ENCODE measurements at regions not wholly inside any gene's neighbourhood (a gene's known extent, or its start where the extent isn't known, plus 50 kb on each side); places are given as distances from the start of the nearest gene placed in this dataset.

DNA sequence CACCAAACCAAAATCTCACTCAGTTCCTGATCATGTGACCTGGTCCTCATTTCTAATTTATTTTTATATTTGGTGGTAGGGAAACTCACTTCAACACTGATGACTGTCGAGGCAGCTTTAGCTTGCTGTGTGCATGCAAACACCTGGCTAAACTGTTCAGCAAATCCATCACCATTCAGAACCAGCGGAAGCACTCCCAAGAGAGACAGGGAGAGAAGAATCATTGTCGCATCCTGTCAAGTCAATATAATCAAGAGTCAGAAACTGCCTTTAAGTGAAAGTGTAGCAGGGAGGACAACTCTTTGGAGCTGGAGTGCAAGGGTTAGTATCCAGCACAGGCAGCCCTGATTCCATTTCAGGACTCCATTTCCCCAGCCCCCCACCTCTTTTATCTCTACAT lies 300.7 kb downstream of the XPNPEP1 start:
- TF ChIP-seq POLR2A (IDR thresholded peaks at IDR 0.05) (no peak), EP300 (IDR thresholded peaks at IDR 0.05) (no peak)
- TF ChIP-seq, protein P1, sequence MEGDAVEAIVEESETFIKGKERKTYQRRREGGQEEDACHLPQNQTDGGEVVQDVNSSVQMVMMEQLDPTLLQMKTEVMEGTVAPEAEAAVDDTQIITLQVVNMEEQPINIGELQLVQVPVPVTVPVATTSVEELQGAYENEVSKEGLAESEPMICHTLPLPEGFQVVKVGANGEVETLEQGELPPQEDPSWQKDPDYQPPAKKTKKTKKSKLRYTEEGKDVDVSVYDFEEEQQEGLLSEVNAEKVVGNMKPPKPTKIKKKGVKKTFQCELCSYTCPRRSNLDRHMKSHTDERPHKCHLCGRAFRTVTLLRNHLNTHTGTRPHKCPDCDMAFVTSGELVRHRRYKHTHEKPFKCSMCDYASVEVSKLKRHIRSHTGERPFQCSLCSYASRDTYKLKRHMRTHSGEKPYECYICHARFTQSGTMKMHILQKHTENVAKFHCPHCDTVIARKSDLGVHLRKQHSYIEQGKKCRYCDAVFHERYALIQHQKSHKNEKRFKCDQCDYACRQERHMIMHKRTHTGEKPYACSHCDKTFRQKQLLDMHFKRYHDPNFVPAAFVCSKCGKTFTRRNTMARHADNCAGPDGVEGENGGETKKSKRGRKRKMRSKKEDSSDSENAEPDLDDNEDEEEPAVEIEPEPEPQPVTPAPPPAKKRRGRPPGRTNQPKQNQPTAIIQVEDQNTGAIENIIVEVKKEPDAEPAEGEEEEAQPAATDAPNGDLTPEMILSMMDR (IDR thresholded peaks at IDR 0.05), result no peak

All from ovary (tissue), 3 donors.